ENCODE measurements at regions not wholly inside any gene's neighbourhood (a gene's known extent, or its start where the extent isn't known, plus 50 kb on each side); places are given as distances from the start of the nearest gene placed in this dataset.

DNA sequence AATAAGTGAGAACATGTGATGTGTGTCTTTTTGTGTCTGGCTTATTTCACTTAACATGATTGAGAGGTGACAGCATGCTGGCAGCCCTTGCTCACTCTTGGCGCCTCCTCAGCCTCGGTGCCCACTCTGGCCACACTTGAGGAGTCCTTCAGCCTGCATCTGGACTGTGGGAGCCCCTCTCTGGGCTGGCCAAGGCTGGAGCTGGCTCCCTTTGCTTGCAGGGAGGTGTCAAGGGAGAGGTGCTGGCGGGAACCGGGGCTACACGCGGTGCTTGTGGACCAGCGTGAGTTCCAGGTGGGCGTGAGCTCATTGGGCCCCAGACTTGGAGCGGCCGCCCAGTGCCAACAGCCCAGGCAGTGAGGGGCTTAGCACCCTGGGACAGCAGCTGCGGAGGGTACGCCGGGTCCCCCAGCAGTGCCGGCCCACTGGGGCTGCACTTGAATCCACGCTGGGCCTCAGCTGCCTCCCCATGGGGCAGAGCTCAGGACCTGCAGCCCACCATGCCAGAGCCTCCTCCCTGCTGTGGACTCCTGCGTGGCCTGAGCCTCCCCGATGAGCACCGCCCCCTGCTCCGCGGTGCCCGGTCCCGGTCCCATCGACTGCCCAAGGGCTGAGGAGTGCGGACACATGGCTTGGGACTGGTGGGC is 658.6 kb downstream of the GRXCR1 start:
- TF ChIP-seq POLR2AphosphoS5 (IDR thresholded peaks at IDR 0.05; ENCODE audit: low read depth) (no peak), SPI1 (IDR thresholded peaks at IDR 0.05; ENCODE audit: borderline replicate concordance, low read depth) (no peak)
- TF ChIP-seq, protein P1, sequence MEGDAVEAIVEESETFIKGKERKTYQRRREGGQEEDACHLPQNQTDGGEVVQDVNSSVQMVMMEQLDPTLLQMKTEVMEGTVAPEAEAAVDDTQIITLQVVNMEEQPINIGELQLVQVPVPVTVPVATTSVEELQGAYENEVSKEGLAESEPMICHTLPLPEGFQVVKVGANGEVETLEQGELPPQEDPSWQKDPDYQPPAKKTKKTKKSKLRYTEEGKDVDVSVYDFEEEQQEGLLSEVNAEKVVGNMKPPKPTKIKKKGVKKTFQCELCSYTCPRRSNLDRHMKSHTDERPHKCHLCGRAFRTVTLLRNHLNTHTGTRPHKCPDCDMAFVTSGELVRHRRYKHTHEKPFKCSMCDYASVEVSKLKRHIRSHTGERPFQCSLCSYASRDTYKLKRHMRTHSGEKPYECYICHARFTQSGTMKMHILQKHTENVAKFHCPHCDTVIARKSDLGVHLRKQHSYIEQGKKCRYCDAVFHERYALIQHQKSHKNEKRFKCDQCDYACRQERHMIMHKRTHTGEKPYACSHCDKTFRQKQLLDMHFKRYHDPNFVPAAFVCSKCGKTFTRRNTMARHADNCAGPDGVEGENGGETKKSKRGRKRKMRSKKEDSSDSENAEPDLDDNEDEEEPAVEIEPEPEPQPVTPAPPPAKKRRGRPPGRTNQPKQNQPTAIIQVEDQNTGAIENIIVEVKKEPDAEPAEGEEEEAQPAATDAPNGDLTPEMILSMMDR (IDR thresholded peaks at IDR 0.05; ENCODE audit: insufficient read depth, low read length) = no peak
